KOPT-K1 (cell line): ENCODE measurements at regions not wholly inside any gene's neighbourhood (a gene's known extent, or its start where the extent isn't known, plus 50 kb on each side); places are given as distances from the start of the nearest gene placed in this dataset.

ENCODE experiments used
- H3K27ac ChIP-seq: fragments of 200-600 bp; sonication (generic); 2 replicates; pipeline ENCODE4 v1.5.1; 2016; ENCODE audit warnings: antibody characterized with exemption, mild to moderate bottlenecking, low read depth, low read length; ENCODE audit not compliant: poor library complexity, severe bottlenecking
- H3K36me3 ChIP-seq: fragments of 200-600 bp; sonication (generic); 2 replicates; pipeline ENCODE4 v1.5.1; 2017; ENCODE audit warnings: antibody characterized with exemption, mild to moderate bottlenecking, low read length, moderate library complexity; ENCODE audit not compliant: insufficient read depth
- H3K9me3 ChIP-seq: fragments of 200-600 bp; sonication (generic); 2 replicates; pipeline ENCODE4 v1.5.1; 2017; ENCODE audit warnings: antibody characterized with exemption, low read length, mild to moderate bottlenecking; ENCODE audit not compliant: insufficient read depth, poor library complexity, severe bottlenecking

- Histone ChIP-seq H3K27ac (peak overlapping the region; percentile 72), H3K9me3 (no peaks in the 10 kb centered on the region), H3K36me3 (no peaks in the 10 kb centered on the region)
Measured at GRCh38 chr12:124713436-124714082, 146.1 kb upstream of the NCOR2 start.

GRCh38 chr12:124713041-124713435 is 145.6 kb upstream of the NCOR2 start:
- Histone ChIP-seq H3K27ac (peak overlapping the region; percentile 72), H3K36me3 (no peaks in the 10 kb centered on the region), H3K9me3 (no peaks in the 10 kb centered on the region)

- no peaks in the 10 kb centered on the region for H3K36me3 ChIP-seq
- H3K9me3 ChIP-seq: peaks cover 7% of the 10 kb centered on the region
- H3K27ac ChIP-seq: no peak overlapping the region
Measured at GRCh38 chr12:124711344-124711743, 143.9 kb upstream of the NCOR2 start.

GRCh38 chr12:124709722-124710687 is 142.6 kb upstream of the NCOR2 start:
- no peaks in the 10 kb centered on the region for H3K36me3 ChIP-seq
- H3K27ac ChIP-seq: no peak overlapping the region
- peaks cover 7% of the 10 kb centered on the region for H3K9me3 ChIP-seq

GRCh38 chr12:124707316-124707715 is 139.9 kb upstream of the NCOR2 start:
- Histone ChIP-seq H3K27ac (no peak overlapping the region), H3K36me3 (no peaks in the 10 kb centered on the region), H3K9me3 (peaks cover 7% of the 10 kb centered on the region)

- no peak overlapping the region for H3K27ac ChIP-seq
- no peaks in the 10 kb centered on the region for H3K36me3 ChIP-seq
- H3K9me3 ChIP-seq: peaks cover 7% of the 10 kb centered on the region
Measured at GRCh38 chr12:124706363-124706762, 139.0 kb upstream of the NCOR2 start.

GRCh38 chr12:124705545-124706138 is 138.2 kb upstream of the NCOR2 start:
- Histone ChIP-seq H3K36me3 (no peaks in the 10 kb centered on the region), H3K9me3 (peaks cover 7% of the 10 kb centered on the region), H3K27ac (no peak overlapping the region)

- Histone ChIP-seq H3K27ac (no peak overlapping the region), H3K36me3 (no peaks in the 10 kb centered on the region), H3K9me3 (peaks cover 7% of the 10 kb centered on the region)
Measured at GRCh38 chr12:124704619-124705018, 137.2 kb upstream of the NCOR2 start.

- H3K9me3 ChIP-seq: peaks cover 7% of the 10 kb centered on the region
- no peak overlapping the region for H3K27ac ChIP-seq
- no peaks in the 10 kb centered on the region for H3K36me3 ChIP-seq
Measured at GRCh38 chr12:124703856-124704255, 136.4 kb upstream of the NCOR2 start.

- peaks cover 5% of the 10 kb centered on the region for H3K9me3 ChIP-seq
- no peak overlapping the region for H3K27ac ChIP-seq
- H3K36me3 ChIP-seq: no peaks in the 10 kb centered on the region
Measured at GRCh38 chr12:124702736-124703135, 135.3 kb upstream of the NCOR2 start.

- Histone ChIP-seq H3K9me3 (no peaks in the 10 kb centered on the region), H3K36me3 (no peaks in the 10 kb centered on the region), H3K27ac (no peak overlapping the region)
Measured at GRCh38 chr12:124700810-124701592, 133.6 kb upstream of the NCOR2 start.

GRCh38 chr12:124699909-124700308 is 132.5 kb upstream of the NCOR2 start:
- Histone ChIP-seq H3K36me3 (no peaks in the 10 kb centered on the region), H3K27ac (no peak overlapping the region), H3K9me3 (no peaks in the 10 kb centered on the region)

GRCh38 chr12:124698998-124699305 is 131.5 kb upstream of the NCOR2 start:
- Histone ChIP-seq H3K36me3 (no peaks in the 10 kb centered on the region), H3K9me3 (no peaks in the 10 kb centered on the region), H3K27ac (no peak overlapping the region)

- peaks cover under 1% of the 10 kb centered on the region for H3K9me3 ChIP-seq
- H3K36me3 ChIP-seq: no peaks in the 10 kb centered on the region
- H3K27ac ChIP-seq: no peak overlapping the region
Measured at GRCh38 chr12:124698211-124698997, 131.0 kb upstream of the NCOR2 start.
